GM12891 (cell line): ENCODE measurements at regions not wholly inside any gene's neighbourhood (a gene's known extent, or its start where the extent isn't known, plus 50 kb on each side); places are given as distances from the start of the nearest gene placed in this dataset.
"Not testable (repeated sequence)": the region's sequence is repeated elsewhere in the genome, so short reads cannot be mapped to it uniquely, and the experiment has no call there.

Experiments used
- POLR2A ChIP-seq: IDR thresholded peaks from 2 replicates; pipeline ENCODE4 v1.6.1; 2011; ENCODE audit warnings: low read depth, low read length, control low read depth
- POLR2AphosphoS5 ChIP-seq: IDR thresholded peaks from 2 replicates; pipeline ENCODE4 v1.6.1; 2011; ENCODE audit warnings: low read depth, low read length, control low read depth
- TAF1 ChIP-seq: IDR thresholded peaks from 2 replicates; pipeline ENCODE4 v1.6.1; 2011; ENCODE audit warnings: low read depth, low read length, control low read depth

GRCh38 chr2:89318990-89319389 is 627.5 kb downstream of the RPIA start:
- TF ChIP-seq POLR2AphosphoS5, POLR2A, TAF1: not testable (repeated sequence)
